NOMO-1 (cell line): ENCODE measurements at regions not wholly inside any gene's neighbourhood (a gene's known extent, or its start where the extent isn't known, plus 50 kb on each side); places are given as distances from the start of the nearest gene placed in this dataset.
"Not testable (repeated sequence)": the region's sequence is repeated elsewhere in the genome, so short reads cannot be mapped to it uniquely, and the experiment has no call there.

Source experiments
- DNase-seq, 2 experiments: peaks; one replicate each; lab custom pipeline; 2025; ENCODE audit not compliant: unreplicated experiment in 2 of 2; lab: John Stamatoyannopoulos, UW

DNA sequence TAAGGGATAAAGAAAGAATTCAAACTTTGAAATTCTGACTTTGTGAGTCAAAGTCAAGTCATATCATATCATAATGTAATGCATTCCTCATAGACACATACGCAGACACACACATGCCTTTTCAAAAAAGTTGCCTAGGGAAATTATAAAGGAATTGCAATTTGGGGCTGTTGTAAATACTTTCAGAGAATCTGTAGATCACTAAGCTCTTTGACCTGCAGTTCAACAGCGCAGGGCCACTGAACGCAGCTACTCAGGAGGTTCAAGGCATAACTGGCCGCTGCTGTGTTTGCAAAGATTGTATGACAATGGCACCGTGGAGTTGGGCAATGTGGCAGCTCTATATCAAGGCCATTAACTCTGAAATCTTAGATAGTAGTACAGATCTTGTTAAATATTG is 188.4 kb upstream of the THRB start:
- DNase-seq, result no peak

DNA sequence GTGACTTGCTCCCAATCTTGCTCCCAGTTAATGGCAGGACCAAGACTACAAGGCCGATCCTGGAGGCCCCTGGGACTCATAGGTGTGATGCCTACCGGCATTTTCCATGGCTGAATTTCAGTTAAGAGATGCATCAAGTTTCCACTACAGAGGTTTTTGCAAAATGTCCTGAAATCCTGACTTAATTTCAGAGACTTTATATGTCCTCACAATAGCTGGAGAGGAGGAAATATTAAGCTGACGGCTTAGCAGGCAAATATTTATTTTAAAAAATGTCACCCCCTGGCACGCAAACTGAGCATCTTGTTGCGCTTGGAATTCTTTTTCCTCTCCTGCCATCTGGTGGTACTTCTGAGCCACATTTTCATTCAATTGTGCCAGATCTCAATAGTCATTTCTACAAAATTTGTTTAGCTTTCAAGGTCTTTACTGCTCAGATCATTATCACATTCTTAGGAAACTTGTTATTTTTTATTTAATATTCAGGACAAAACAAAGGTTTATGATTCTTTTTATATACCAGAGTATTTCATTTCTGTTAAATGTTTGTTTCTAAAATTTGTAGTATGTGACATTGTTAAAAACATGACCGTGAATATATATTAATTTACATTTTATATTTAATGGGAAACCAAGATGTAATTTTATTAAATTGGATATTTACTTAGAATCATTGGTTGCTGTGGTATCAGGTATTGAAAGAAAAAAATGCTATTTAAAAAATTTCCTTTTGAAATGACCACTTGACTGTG is 189.2 kb upstream of the THRB start:
- peak; percentile 9 to 29 for DNase-seq

DNA sequence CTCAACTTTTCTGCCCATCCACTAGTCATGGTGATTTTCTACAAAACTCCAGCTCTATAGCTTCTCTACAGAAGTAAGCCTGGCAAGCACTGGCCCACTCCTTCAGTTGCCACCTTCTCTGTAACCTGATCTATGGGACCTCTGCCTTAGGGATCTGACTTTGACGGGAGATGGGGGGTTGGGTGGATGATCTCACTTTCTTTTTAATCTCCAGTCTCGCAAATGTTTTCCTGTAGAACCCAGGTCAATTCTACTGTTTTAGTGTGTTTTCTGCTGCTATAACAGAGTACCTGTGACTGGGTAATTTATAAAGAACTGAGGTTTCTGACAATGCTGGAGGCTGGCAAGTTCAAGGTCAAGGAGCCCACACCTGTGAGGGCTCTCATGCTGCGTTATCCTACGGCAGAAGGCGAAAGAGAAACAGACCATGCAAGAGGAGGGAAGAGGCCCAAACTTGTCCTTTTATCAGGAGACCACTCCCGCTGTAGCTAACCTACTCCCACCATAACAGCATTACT is 189.9 kb upstream of the THRB start:
- no peak for DNase-seq

DNA sequence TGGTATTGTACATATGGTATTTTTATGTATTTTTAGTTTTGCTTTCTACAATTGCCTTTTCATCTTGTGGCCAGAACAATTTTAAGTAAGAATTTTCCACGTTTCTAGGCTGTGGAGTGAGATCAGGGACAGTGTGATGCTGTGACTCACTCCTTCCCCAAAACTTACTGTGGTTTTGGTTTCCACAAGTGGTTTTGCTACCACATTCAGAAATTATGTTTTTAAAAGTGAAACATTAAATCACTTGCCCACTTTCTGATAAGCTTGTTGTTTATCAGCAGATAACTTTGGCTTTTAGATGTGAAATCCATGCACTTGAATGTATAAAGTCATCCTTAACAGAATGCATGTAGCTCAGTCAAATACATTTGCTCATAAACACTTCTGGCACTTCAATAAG is 192.2 kb upstream of the THRB start:
- peak in 1 of 2 experiments; percentile 39 for DNase-seq

DNA sequence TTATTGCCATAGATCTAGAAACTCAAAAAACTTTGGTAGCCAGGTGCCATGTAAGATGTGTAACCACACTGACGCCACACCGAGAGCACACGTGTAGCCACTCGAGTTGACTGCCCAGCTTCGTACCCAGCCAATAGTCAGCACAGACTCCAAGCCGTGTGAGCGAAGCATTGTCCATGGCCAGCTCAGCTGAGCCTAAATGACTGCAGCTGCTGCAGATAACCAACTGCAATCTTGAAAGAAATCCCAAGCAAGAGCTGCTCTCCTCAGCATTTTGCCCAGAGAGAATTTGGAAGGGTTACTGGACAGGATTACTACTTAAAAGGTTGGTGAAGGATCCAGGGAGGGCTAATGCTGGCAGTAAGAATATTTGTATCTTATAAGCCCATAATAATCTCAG is 193.0 kb upstream of the THRB start:
- DNase-seq, result no peak

DNA sequence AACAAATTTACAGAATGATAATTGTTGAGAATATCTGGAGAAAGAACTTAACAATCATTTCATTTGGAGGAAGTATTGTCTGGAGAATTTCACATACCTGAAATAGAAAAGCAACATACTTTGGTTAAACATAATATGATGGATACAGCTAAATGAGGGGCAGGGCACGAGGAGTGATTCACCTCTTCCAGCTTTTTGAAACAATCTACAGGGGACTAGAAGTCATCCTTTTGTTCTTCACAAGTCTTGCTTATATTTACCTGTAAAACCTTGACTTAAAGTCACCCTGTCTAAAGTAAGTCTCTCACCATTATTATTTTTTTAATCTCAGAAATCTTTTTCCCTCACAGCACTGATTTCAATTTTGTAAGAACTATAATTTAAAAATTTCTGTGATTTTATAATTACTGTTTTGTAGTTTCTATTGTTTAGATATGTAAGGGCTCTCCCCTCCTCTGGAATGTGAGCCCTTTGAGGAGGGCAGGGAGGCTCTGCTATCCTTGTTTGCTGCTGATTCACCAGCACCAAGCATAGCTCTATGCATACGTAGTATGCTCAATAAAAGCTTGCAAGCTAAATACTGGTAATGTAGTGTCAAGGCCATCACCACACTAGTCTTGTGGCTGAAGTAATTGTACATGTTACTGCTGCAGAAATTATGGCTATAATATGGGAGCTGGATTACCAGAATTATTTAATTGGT is 193.9 kb upstream of the THRB start:
- no peak for DNase-seq

DNA sequence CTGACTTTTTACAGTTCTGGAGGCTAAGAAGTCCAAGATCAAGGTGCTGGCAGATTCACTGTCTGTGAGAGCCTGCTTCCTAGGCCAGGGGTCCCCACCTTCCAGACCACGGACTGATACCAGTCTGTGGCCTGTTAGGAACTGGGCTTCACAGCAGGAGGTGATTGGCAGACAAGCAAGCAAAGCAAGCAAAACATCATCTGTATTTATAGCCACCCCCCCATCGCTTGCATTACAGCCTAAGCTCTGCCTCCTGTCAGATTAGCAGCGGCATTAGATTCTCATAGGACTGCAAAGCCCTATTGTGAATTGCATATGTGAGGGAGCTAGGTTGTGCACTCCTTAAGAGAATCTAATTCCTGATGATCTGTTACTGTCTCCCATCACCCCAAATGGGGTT is 194.7 kb upstream of the THRB start:
- no peak for DNase-seq

DNA sequence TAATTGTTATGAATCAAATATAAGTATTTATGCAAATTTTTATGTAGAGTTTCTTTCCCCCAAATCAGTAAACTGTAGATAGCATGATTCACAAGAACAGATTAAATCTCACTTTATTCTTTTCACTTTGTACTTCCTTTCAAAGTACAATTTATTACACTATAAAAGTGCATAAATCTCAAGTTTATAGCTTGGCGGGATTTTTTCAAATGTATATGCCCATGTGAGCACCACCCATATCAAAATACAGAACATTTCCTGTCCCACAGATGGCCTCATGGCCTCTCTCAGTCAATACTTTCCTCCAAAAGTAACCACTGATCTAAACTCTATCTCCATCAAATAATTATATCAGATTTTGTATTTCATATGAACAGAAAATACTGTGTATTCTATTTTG is 196.1 kb upstream of the THRB start:
- no peak for DNase-seq

DNA sequence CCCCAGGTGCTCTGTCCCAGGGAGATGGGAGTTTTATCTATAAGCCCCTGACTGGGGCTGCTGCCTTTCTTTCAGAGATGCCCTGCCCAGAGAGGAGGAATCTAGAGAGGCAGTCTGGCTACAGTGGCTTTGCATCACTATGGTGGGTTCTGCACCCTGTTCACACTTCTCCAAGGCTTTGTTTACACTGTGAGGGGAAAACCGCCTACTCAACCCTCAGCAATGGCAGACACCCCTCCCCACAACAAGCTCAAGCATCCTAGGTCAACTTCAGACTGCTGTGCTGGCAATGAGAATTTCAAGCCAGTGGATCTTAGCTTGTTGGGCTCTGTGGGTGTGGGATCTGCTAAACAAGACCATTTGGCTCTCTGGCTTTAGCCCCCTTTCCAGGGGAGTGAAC is 204.4 kb upstream of the THRB start:
- DNase-seq, result not testable (repeated sequence)

DNA sequence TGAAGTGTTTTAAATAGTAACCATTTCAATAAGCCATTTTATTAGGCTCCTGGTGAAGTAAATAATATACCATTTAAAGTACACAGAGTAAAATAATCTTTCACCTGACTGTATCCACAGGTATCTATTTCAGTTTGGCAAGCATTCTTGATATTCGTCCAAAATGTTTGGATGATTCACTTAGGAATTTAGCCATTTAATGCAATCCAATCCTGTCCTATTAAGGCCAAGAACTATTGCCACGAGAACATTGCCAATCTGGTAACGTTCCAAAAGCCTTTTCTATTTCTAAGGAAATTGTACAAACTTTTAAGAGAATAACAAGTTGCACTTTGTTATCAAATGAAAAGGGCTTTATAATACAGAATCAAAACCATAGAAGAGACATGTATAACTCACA is 209.8 kb upstream of the THRB start:
- DNase-seq, result no peak

DNA sequence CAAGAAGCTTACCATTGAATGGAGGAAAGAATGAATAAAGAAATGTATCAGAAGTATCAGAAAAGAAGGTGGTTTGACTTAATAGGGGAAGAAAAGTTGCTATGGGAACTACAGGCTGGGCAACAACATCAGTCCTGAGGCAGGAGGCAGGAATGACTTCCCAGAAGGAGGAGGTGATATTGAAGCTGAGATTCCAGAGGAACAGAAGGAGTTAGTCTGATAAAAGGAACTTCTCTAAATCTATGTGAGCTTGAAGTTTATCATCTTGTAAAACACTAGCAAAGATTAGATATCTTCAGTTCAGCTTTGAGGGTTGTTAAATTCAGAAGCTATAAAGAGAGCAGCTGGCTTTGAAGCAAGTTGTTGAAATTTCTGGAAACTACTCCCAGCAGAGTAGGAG is 213.3 kb upstream of the THRB start:
- no peak for DNase-seq

DNA sequence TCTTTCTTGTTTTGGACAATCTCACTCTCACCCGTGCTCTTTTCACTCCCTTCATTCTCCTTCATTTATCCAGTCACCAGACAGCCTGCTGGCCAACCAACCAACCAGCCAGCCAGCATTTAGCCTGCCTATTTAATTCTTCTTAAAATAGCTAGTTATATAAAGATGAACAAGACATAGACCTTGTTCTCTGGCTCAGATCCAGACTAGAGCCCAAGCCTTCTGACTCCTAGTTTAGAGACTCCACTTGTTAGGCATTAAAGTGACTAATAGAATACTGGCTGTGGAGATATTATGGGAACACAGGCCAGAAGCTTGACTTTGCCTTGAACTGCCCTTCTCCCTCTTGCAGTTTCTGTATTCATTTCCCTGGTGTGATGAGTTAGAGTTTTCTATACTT is 215.3 kb upstream of the THRB start:
- no peak for DNase-seq

DNA sequence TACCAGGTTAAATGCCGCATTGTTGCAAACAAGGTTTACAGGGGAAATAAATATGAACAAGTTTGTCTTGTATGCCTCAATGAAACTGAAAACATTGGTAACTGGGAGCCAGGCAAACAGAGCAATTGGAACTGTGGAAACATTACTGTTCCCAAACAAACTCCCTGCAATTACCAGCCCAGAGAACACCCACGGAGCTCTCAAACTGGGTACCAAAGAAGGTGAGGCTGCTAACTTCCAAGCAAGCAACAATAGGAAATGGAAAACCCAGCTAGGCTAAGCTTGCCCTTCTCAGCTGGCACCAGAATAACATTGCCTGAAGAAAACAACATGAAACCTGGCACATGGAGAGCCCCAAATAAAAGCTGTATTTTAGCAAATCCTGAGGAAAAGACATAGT is 218.9 kb upstream of the THRB start:
- DNase-seq, result no peak

DNA sequence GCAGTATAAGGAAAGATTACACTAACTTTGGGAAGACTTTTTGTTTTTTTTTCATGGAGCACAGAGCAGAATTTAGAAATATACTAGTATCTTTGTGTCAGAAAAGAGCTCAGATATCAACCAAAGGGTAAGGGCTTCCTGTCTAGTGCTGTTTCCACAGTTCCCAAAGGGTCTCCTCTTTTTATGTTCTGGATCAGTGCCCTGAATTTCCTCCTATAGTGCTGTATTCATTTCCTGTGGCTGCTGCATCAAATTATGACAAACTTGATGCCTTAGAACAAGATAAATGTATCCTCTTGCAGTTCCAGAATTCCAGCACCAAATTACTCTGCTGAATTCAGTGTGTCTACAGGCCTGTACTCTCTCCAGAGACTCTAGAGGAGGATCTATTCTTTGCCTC is 219.8 kb upstream of the THRB start:
- no peak for DNase-seq

DNA sequence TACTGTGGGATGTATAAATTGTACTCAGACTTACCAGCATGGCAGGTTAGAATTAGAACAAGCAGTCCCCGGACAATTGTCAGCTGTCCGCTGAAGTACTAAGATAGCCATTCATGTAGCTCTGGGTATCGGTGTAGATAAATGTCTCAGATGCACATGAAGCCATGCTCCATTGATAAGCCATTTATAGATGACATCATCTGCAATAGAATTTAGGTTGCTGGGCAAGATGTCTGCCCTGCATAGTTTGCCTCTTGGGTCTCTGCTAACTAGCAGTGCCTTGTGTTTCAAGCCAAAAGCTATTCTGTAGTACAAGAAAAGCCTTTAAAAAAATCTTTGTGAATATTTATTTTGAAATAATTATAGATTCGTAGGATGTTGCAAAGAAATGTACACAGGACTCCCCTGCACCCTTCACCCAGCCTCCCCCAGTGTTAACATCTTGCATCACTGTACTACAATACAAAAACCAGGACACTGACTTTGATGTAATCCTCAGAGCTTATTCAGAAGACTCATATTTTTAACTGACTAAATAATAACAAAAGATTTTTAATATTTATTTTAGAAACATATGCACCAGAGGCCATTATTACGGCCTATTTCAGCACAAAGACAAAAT is 220.6 kb upstream of the THRB start:
- DNase-seq, result no peak

DNA sequence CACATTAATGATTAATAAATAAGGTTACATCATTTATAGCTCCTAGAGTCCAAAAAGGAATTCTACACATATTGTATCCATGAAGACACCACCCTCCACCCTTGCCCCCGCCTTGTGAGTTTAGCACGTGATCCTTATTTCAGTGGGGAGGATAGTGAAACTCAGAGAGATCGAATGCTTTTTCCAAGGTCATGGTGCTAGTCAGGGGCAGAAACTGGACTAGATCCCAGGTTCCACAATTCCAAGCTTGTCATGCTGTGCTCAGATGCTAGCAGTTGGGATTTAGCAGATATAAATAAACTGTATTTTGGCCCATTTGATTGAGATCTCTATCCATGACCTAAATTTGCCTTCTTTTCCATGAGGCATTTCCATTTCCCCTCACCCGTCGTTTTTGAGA is 227.4 kb upstream of the THRB start:
- no peak for DNase-seq

DNA sequence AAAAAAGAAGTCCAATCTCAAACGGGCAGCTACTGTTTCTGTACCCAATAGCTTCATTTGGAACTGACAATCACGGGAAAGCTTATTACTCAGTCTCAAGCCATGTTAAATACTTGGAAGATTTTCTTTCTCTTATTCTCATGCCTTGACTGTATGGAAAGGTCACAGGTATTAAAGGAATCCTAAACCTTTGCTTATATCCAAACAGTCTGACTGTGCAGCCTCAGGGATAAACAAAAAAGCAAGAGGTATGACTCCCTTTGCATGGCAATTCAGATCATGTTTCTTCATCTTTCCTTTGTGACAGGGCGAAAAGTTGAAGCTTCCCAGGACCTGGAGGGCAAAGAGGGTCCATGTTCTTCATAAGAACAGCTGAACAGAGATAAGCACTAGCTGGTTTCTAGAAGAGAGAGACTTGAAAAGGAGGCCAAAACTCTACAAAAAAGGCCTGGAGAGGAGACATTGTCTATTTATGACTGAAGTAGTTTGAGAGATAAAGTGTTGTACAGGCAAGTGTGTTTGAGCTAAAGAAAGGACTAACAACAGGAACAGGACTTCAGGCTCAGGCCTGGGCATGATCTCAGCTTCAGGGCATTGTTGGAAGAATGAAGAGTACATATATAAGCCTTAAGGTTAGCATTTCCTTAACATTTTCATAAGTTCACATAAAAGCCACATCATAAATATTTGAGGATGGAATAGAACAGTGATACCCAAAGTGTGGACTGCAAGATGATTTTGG is 231.0 kb upstream of the THRB start:
- DNase-seq, result no peak

DNA sequence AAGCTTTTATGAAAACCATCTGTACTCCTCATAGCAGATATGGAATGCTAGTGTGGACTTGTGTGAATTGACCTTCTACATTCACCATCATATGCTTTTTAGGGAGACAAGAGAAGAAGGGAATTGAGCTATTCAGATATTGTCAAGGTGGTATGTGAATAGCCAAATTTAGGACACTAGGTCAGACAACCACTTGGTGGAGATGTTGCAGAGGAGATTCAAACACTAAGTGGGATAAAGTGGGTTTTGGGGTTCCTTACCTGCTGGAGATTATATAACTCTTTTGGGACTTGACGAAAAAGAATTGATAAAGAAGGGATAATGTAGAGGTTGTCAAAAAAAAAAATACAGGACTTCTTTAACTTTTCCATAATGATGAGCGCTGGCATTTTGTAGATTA is 231.8 kb upstream of the THRB start:
- DNase-seq, result no peak

DNA sequence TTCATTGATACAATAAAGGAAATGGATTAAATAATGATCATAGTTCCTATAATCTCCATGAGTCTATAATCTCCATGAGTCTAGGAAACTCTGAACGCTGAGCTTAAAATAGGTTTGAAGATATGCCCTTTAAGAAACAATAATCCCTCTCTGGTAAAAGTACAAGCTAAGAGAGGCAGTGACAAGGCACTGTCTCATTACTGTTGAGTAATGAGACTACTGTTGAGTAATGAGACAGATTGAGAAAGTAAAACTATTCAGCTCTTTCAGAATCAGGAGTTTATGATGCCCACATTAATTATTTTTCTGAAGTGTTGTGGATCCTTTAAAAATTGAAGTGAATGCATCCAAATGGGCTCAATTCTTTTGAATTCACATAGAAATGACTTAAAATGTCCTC is 235.5 kb upstream of the THRB start:
- no peak for DNase-seq

DNA sequence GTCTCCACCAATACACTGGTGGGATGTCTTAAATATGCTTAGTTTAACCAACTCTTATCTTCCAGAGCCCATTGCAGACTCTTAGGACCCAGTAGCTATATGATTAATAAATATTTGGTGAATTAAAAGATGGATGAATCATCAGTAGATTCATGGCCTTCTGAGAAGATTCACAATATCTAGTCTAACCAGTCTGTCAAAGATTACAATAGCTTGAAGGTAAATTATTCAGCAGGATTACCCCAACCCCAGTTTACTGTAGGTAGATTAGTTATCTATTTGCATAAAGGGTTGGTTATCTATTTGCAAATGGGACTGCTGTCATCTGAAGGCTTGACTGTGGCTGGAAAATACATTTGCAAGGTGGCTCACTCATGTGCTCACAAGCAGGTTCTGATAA is 239.4 kb upstream of the THRB start:
- no peak for DNase-seq

DNA sequence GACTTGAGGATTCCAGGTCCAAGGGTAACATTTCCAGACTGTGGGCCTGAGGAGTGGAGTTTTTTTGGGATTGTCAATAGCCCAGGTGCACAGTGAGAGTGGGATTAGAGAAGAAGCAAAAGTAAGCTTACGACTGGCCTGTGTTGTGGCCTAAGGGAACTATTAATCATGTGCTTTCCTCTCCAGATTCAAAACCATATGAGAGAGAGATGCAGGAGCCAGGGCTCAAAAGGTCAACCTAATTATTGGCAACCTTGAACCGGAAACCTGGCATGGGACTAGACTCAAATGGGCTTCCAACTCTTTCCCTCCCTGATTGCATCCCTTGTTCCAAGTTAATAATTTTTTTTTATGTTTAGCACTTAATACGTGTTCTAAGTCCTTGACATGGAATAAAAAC is 242.1 kb upstream of the THRB start:
- DNase-seq, result no peak
